GM12878 (cell line): ENCODE measurements at regions not wholly inside any gene's neighbourhood (a gene's known extent, or its start where the extent isn't known, plus 50 kb on each side); places are given as distances from the start of the nearest gene placed in this dataset.

Experiments used
- ATAC-seq: fragments of 200-7000 bp; cut with Tn5 transposase; 3 replicates; pipeline ENCODE4 v1.9.1; 2020; ENCODE audit warnings: mild to moderate bottlenecking, moderate library complexity
- BruUV-seq: library from RNA; stranded (reverse); fragments of 400-500 nt; replicated peaks from 2 replicates; lab custom pipeline; 2021; lab: Mats Ljungman, UMichigan
- CTCF ChIA-PET: fragments of 300-600 bp; sonication (Branson Sonifier 250); formaldehyde crosslinking; extraction: SDS; loops from one replicate; lab custom pipeline; 2021; ENCODE audit warnings: inconsistent platforms; lab: Yijun Ruan, JAX
- POLR2A ChIA-PET: fragments of 350-600 bp; formaldehyde crosslinking; extraction: SDS; loops from one replicate; lab custom pipeline; 2021; ENCODE audit warnings: inconsistent platforms; lab: Charles Lee
- RAD21 ChIA-PET: fragments of 300-600 bp; sonication (Branson Sonifier 250); formaldehyde crosslinking; loops from one replicate; lab custom pipeline; 2023; ENCODE audit warnings: antibody characterized with exemption; ENCODE audit not compliant: unreplicated experiment; lab: Charles Lee
- SMC1A ChIA-PET: fragments of 300-600 bp; sonication (Branson Sonifier 250); formaldehyde crosslinking; loops from one replicate; lab custom pipeline; 2023; ENCODE audit not compliant: unreplicated experiment, uncharacterized antibody; lab: Charles Lee
- DNase-seq: peaks from one replicate; pipeline ENCODE4 v3.0.0-alpha.2; 2011; ENCODE audit warnings: low read depth, low spot score
- FAIRE-seq: peaks from 3 replicates; lab custom pipeline; 2011; peaks lifted over from hg19 to GRCh38; lab: Jason Lieb, UNC
- H2AFZ ChIP-seq: 2 replicates; pipeline ENCODE4 v1.6.0; 2011; ENCODE audit warnings: low read depth, low read length, control low read depth; ENCODE audit not compliant: control insufficient read depth
- H3K27ac ChIP-seq: 2 replicates; pipeline ENCODE4 v1.5.1; 2011; ENCODE audit warnings: control low read depth; ENCODE audit not compliant: control insufficient read depth, insufficient read depth
- H3K27me3 ChIP-seq, 2 experiments: replicated peaks in 1 of 2; 2 replicates each; pipeline versions ENCODE4 v1.6.0 to v1.6.1; 2011; ENCODE audit warnings: low read length in 1 of 2; ENCODE audit not compliant: control insufficient read depth in 2 of 2, insufficient read depth in 2 of 2
- H3K36me3 ChIP-seq, 2 experiments: 2 replicates each; pipeline ENCODE4 v1.5.1; 2011; ENCODE audit warnings: low read length in 1 of 2; ENCODE audit not compliant: control insufficient read depth in 2 of 2, insufficient read depth in 2 of 2
- H3K4me1 ChIP-seq: 2 replicates; pipeline ENCODE4 v1.6.1; 2011; ENCODE audit warnings: mild to moderate bottlenecking, low read length, moderate library complexity, mixed read lengths; ENCODE audit not compliant: control insufficient read depth, insufficient read depth
- H3K4me2 ChIP-seq: 2 replicates; pipeline ENCODE4 v1.6.0; 2011; ENCODE audit warnings: control low read depth; ENCODE audit not compliant: control insufficient read depth, insufficient read depth
- H3K4me3 ChIP-seq: fragments of 200-600 bp; sonication (generic); 2 replicates; pipeline ENCODE4 v1.5.1; 2016
- H3K79me2 ChIP-seq: 2 replicates; pipeline ENCODE4 v1.6.0; 2011; ENCODE audit warnings: low read length; ENCODE audit not compliant: control insufficient read depth, insufficient read depth
- H3K9ac ChIP-seq: 2 replicates; pipeline ENCODE4 v1.8.0; 2011; ENCODE audit warnings: low read length, control low read depth, mixed read lengths; ENCODE audit not compliant: control insufficient read depth, insufficient read depth
- H3K9me3 ChIP-seq: replicated peaks from 3 replicates; pipeline ENCODE4 v1.5.1; 2011; ENCODE audit warnings: mild to moderate bottlenecking, low read length; ENCODE audit not compliant: control insufficient read depth, insufficient read depth
- H4K20me1 ChIP-seq: 2 replicates; pipeline ENCODE4 v1.6.0; 2011; ENCODE audit not compliant: control insufficient read depth, insufficient read depth
- ATF2 ChIP-seq: IDR thresholded peaks from 2 replicates; pipeline ENCODE4 v1.6.1; 2012; ENCODE audit warnings: low read length, inconsistent platforms
- DPF2 ChIP-seq: fragments of 450-650 bp; IDR thresholded peaks from 2 replicates; pipeline ENCODE4 v1.6.1; 2017; ENCODE audit warnings: mild to moderate bottlenecking
- ESRRA ChIP-seq: IDR thresholded peaks from 2 replicates; pipeline ENCODE4 v1.6.1; 2012; ENCODE audit warnings: mild to moderate bottlenecking, low read length, improper control_type of control experiment
- FOXK2 ChIP-seq: fragments of 450-650 bp; IDR thresholded peaks from 2 replicates; pipeline ENCODE4 v1.6.1; 2017; ENCODE audit warnings: mild to moderate bottlenecking, moderate library complexity
- MYB ChIP-seq: fragments of 150-350 bp; IDR thresholded peaks from 2 replicates; pipeline ENCODE4 v1.6.1; 2014; ENCODE audit warnings: mild to moderate bottlenecking, low read depth, low read length, borderline replicate concordance
- NBN ChIP-seq: fragments of 450-650 bp; IDR thresholded peaks from 2 replicates; pipeline ENCODE4 v1.6.1; 2016
- NFXL1 ChIP-seq: fragments of 450-650 bp; IDR thresholded peaks from 2 replicates; pipeline ENCODE4 v1.6.1; 2017; ENCODE audit warnings: antibody characterized with exemption, mild to moderate bottlenecking, borderline replicate concordance
- POLR2AphosphoS2 ChIP-seq: IDR thresholded peaks from 2 replicates; pipeline ENCODE4 v1.6.1; 2011; ENCODE audit warnings: low read depth, mild to moderate bottlenecking, low read length, improper control_type of control experiment, moderate library complexity
- POLR2AphosphoS5 ChIP-seq: IDR thresholded peaks from 2 replicates; pipeline ENCODE4 v1.6.1; 2011; ENCODE audit warnings: mild to moderate bottlenecking, low read length, inconsistent platforms
- POU2F2 ChIP-seq: IDR thresholded peaks from 3 replicates; pipeline ENCODE4 v1.6.1; 2011; ENCODE audit warnings: low read depth, mild to moderate bottlenecking, low read length, borderline replicate concordance
- RCOR1 ChIP-seq: conservative IDR thresholded peaks from 2 replicates; pipeline ENCODE4 v1.6.1; 2012; ENCODE audit warnings: low read depth, low read length, improper control_type of control experiment
- SMAD5 ChIP-seq: IDR thresholded peaks from 2 replicates; pipeline ENCODE4 v1.6.1; 2016; ENCODE audit warnings: antibody characterized with exemption, low read depth
- SMC3 ChIP-seq: IDR thresholded peaks from 2 replicates; pipeline ENCODE4 v1.6.1; 2011; ENCODE audit warnings: low read length, improper control_type of control experiment, borderline replicate concordance
- SREBF2 ChIP-seq: IDR thresholded peaks from 2 replicates; pipeline ENCODE4 v1.6.1; 2012; ENCODE audit warnings: mild to moderate bottlenecking, low read length
- TCF7 ChIP-seq: IDR thresholded peaks from 2 replicates; pipeline ENCODE4 v1.6.1; 2014; ENCODE audit warnings: antibody characterized with exemption, borderline replicate concordance
- ZBTB4 ChIP-seq: fragments of 450-650 bp; formaldehyde crosslinking; IDR thresholded peaks from 2 replicates; pipeline ENCODE4 v1.4.0; 2022; ENCODE audit warnings: mild to moderate bottlenecking, moderate library complexity
- ZZZ3 ChIP-seq: IDR thresholded peaks from 2 replicates; pipeline ENCODE4 v1.6.1; 2011; ENCODE audit warnings: low read depth; ENCODE audit not compliant: control insufficient read depth, insufficient read length
- WGBS: methylation state at CpG from one replicate; pipeline ENCODE4 v1.1.6; 2016; ENCODE audit warnings: low lambda C conversion rate; ENCODE audit not compliant: insufficient replicate concordance, insufficient coverage; ENCODE audit errors: missing lambda C conversion rate; 5-methylcytosine and 5-hydroxymethylcytosine counted together
- in situ Hi-C: fragments of 300-500 bp; cut with MboI; formaldehyde crosslinking; loops from 9 replicates; pipeline ENCODE4 v1.14.3; 2018; ENCODE audit warnings: mixed read lengths
- intact Hi-C: fragments of 100-400 bp; cut with micrococcal nuclease; formaldehyde crosslinking; loops from one replicate; pipeline ENCODE4 v1.14.2; 2022; ENCODE audit not compliant: unreplicated experiment
- TF ChIP-seq, protein P1 (sequence below): fragments of 450-650 bp; IDR thresholded peaks from 2 replicates; pipeline ENCODE4 v1.6.1; 2016; ENCODE audit warnings: mild to moderate bottlenecking
- TF ChIP-seq, protein P2 (sequence below): IDR thresholded peaks from 2 replicates; pipeline ENCODE4 v1.6.1; 2012; ENCODE audit warnings: low read depth, low read length, improper control_type of control experiment

GRCh38 chr4:52192001-52192400 is 140.9 kb downstream of the SPATA18 start (continued):
- TF ChIP-seq ZBTB4 (CRISPR knock-in tag) (no peak), POU2F2 (no peak), MYB (no peak), SMAD5 (no peak), ESRRA (no peak), SREBF2 (no peak), SMC3 (no peak)

GRCh38 chr4:52192721-52193135 is 141.6 kb downstream of the SPATA18 start:
- Histone ChIP-seq H3K27ac (no peak overlapping the region), H3K9ac (no peak overlapping the region), H3K36me3 (no peaks in the 10 kb centered on the region), H3K79me2 (no peaks in the 10 kb centered on the region), H3K9me3 (no peaks in the 10 kb centered on the region), H3K27me3 (no peaks in the 10 kb centered on the region), H3K4me3 (no peak overlapping the region), H4K20me1 (no peaks in the 10 kb centered on the region), H3K4me1 (no peaks in the 10 kb centered on the region), H2AFZ (no peak overlapping the region), H3K4me2 (no peak overlapping the region)
- SMC1A ChIA-PET = no interaction called here
- no TSS peak for BruUV-seq
- no peak for DNase-seq
- 53% methylated on average over 6 of the region's 6 CpGs for WGBS
- FAIRE-seq = no peak
- intact Hi-C loops = no loop called here
- RAD21 ChIA-PET = no interaction called here
- ATAC-seq = no peak
- in situ Hi-C loops = no loop called here
- CTCF ChIA-PET = no interaction called here
- POLR2A ChIA-PET = no interaction called here
- TF ChIP-seq POLR2AphosphoS5 (no peak), RCOR1 (no peak), FOXK2 (no peak), ZZZ3 (no peak), POLR2AphosphoS2 (no peak), NBN (no peak), DPF2 (no peak), NFXL1 (no peak), ATF2 (no peak), TCF7 (no peak)
- TF ChIP-seq, protein P1, sequence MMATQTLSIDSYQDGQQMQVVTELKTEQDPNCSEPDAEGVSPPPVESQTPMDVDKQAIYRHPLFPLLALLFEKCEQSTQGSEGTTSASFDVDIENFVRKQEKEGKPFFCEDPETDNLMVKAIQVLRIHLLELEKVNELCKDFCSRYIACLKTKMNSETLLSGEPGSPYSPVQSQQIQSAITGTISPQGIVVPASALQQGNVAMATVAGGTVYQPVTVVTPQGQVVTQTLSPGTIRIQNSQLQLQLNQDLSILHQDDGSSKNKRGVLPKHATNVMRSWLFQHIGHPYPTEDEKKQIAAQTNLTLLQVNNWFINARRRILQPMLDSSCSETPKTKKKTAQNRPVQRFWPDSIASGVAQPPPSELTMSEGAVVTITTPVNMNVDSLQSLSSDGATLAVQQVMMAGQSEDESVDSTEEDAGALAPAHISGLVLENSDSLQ = no peak
- TF ChIP-seq, protein P2, sequence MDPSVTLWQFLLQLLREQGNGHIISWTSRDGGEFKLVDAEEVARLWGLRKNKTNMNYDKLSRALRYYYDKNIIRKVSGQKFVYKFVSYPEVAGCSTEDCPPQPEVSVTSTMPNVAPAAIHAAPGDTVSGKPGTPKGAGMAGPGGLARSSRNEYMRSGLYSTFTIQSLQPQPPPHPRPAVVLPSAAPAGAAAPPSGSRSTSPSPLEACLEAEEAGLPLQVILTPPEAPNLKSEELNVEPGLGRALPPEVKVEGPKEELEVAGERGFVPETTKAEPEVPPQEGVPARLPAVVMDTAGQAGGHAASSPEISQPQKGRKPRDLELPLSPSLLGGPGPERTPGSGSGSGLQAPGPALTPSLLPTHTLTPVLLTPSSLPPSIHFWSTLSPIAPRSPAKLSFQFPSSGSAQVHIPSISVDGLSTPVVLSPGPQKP = no peak
